Activated CD4-positive, alpha-beta T cell treated with anti-CD3 and anti-CD28 coated beads, Interleukin-2, amount 50 U/mL, for 1 hour (primary cell): ENCODE measurements at regions not wholly inside any gene's neighbourhood (a gene's known extent, or its start where the extent isn't known, plus 50 kb on each side); places are given as distances from the start of the nearest gene placed in this dataset.
"Not testable (repeated sequence)": the region's sequence is repeated elsewhere in the genome, so short reads cannot be mapped to it uniquely, and the experiment has no call there.

Source experiments
- DNase-seq: peaks from one replicate; pipeline ENCODE4 v3.0.0-alpha.2; 2020

DNA sequence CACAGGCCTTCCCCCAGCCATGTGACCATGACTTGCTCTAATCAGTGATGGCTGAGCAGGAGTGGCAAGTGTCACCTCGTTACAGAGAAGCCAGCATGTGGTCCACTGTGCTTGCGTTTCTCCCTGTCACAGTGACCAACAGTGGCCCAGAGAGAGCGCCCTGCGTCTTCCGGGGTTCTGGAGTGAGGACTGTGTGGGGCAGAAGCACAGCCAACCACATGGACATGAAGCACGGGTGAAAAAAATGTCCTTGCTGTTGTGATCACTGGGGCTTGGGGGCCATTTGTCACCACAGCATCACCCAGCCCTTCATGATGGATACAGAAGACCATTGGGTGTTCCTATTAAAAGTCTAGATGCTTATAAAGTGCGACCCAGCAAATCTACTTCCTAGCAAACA lies 174.6 kb upstream of the C14orf180 start:
- DNase-seq: no peak

DNA sequence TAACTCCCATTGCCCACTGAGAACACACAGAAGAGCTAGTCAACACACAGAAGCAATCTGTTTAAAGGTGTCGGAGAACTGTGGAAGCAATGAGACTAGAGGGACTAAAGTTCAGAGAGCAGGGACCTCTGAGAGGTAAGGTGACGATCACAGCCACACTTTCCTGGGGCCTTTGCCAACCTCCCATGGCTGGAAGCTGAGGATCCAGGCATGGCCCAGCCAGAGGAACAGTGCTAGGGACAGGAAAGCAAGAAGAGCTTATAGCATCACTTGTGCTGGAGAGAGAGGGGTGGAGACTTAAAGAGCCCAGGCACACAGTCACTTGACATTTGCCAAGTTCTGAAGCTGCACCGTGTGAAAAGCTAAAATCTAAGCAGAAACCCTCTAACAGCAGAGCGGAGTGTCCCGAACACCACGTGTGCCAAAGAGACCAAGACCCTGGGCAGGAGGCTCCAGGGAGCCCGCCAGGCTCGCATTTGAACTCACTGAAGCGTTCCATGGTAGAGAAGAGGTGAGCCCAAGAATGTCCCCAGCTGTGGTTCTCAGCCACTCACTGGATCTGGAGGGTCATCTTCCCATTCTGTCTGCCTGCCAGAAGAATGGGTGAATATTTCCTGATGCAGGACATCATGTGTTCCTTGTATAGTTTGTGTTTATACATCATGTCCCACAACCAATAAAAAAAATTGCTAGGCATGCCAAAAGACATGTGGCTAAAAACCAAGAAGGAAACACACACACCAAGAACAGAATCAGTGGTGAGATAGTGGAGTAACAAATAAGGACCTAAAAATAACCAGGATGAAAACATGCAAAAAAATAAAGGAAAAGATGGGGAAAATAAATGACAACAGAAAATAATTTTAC lies 174.0 kb upstream of the C14orf180 start:
- DNase-seq: no peak

DNA sequence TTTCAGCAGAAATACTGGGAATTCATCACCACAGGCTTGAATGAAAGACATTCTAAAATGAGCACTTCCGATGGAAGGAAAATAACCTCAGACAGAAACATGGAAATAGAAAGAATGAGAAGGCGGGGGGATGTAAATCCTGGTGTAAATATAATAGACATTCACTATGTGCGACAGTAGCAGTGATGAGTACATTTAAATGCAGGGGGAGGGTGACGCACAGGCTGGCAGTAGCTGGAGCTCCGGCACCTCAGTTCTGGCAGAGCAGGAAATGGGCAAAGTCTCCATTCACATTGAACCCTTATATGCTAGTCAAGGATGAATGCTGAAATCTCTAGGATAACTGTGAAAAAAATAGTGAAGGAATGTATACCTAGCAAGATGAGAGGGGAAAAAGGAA lies 172.7 kb upstream of the C14orf180 start:
- DNase-seq: no peak

DNA sequence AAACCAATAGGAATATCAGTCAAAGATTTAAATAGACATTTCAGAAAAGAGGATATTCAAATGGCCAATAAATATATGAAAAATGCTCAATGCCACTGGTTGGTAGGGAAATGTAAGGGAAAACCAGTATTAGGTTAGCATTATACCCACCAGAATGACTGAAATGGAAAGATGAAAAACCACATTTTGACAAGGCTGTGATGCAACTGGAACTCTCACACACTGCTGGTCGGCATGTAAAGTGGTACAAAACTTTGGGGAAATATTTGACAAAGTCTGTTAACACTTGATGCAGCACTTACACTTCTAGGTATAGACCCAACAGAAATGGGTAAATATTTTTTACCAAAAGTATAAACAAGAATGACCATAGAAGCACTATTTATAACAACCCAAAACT lies 163.2 kb upstream of the C14orf180 start:
- no peak for DNase-seq

DNA sequence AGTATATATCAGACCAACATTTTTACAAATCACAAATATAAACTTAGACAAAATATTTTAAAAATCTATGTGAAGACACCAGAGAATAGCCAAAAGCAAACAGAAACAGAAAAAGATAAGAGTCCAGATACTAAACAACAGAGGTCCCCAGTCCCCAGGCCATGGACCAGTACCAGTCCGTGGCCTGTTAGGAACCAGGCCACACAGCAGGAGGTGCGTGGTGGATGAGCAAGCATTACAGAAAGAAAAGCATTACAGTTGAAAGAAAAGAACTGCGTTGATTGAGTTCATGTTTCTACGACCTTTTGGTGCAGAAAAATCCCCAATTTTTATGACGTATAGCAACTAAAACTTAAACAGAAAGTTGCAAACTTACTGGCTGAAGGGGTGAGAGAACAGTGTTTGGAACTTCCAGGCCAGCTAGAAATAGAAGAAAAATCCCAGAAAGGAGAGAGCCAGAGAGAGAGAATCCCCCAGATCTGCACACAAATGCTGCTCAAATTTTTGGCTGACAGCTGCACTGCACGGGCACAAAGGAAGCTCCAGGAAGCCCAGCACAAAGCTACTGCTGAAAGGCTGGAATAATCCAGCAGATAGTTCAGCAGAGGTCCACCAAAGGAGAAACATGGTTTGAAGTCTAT lies 159.6 kb upstream of the C14orf180 start:
- DNase-seq: no peak

DNA sequence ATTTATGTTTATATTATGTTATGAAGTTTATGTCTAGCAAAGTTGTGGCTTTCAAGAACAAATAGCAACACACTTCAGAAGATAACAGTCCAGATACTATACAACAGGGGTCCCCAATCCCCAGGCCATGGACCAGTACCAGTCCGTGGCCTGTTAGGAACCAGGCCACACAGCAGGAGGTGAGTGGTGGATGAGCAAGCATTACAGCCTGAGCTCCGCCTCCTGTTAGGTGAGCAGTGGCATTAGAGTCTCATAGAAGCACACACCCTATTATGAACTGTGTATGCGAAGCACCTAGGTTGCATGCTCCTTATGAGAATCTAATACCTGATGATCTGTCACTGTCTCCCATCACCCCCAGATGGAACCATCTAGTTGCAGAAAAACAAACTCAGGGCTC lies 159.0 kb upstream of the C14orf180 start:
- not testable (repeated sequence) for DNase-seq

DNA sequence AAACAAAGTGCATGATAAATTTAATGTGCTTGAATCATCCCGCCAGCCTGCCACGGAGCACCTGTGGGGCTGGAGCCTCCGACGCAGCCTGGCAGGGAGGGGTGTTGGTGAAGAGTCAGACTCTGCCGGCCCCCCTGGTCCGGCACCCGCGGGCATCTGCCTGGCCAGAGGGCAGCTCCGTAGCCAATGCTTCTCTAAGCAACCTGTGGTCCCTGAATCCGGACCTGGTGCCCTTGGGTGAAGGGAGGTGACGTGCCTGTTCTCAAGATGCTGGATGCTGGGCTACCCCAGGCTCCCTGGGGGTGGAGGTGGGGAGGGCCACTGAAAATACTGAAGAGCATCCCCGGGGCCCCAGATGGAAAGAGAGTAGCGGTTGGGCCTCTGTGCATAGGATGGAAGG lies 158.6 kb upstream of the C14orf180 start:
- DNase-seq: no peak

DNA sequence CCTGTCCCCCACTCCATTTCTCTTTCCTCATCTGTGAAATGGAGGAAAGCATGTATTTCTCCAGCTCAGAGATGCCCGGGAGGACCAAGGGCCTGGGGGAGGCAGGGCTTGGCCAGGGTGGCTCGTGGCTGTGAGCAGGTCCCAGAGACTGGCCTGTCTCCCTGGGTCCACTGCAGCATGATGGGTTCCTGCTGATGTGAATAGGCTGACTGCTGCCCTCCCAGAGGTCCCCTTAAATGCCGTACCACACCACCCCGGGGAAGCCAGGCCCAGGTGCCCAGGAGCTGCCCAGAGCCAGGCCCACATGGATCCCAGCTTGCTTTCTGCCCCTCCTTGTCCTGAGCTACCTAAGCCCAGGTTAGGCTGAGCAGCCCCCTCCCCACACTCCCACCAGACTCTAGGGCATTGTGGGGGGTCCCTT lies 158.2 kb upstream of the C14orf180 start:
- DNase-seq: no peak

DNA sequence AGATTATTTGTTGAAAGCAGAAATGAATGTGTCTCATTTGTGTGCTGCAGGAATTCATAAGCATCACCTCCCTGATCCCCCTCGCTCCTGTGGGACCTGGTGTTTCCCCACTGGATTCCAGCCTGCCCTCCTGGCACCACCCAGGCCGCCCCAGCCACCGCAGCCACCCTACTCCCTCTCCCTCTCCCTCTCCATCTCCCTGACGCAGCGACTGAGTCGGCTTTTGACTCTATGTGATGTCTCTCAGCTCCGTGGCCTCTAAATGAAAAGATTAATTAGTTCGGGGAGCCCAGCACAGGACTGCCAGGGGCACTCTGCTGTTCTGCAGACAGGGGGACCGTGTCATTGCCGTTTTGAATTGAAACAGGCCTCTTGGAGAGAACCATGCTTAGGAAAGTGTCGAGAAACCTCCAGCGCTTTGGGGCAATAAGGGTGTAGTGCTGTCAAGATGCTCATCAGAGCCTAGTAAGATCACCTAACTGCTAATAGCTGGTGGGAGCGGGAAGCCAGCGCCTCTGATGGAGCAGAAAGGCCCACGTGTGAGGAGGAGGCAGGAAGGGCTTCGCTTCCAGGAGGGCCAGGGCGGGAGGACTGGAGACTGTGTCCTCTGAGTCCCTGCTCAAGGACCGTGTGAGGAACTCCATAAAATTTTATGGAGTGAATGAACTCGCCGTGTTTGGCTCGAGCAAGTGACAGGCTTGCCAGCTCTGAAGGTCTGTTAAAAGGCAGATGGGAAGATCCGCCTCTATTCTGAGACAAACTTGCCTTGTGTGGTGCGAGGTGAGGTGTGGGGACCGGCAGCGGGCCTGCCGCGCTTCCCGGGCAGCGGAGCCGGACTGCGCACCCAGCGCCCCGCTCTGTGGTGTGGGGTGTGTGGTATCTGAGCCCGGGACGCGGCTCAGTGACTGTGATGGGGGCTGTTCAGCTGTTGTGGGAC lies 157.4 kb upstream of the C14orf180 start:
- DNase-seq: no peak

DNA sequence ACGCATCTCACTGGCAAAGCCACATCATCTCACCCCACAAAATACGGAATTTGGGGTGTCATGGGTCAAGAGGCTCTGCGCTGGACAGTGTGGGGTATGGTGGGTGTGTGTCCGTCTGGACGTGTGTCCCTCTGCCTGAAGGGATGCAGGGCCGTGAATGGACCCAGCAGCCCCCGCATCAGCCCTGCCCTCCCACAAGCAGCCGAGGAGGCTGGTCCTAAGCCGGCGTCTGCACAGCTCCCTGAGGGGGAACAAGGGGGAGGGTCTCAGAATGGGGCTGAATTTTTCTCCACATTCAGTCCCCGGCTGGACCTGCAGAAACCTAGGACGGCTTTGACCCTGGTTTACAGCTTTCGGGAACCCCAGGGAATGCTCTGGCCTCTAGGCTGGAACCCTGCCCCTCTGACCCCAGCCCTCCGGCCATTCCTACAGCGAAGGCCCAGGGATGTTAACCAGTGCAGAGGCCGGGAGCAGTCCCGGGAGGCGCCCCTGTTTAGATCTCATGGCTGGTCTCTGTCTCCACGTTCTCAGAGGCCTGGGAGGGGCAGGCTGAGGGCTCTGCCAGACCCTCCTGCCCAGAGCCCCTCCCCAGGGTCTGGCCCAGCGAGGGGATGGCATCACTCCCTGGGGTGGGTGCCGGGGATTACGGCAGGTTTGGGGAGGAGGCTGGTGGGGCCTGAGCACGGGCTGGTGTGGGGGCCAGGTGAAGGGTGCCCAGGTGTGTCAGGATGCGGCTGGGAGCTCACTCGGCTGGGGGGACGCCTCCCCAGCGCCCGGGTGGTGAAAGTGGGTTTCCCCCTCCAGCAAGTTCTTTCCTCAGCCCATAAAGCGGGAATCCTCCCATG lies 156.5 kb upstream of the C14orf180 start:
- no peak for DNase-seq

DNA sequence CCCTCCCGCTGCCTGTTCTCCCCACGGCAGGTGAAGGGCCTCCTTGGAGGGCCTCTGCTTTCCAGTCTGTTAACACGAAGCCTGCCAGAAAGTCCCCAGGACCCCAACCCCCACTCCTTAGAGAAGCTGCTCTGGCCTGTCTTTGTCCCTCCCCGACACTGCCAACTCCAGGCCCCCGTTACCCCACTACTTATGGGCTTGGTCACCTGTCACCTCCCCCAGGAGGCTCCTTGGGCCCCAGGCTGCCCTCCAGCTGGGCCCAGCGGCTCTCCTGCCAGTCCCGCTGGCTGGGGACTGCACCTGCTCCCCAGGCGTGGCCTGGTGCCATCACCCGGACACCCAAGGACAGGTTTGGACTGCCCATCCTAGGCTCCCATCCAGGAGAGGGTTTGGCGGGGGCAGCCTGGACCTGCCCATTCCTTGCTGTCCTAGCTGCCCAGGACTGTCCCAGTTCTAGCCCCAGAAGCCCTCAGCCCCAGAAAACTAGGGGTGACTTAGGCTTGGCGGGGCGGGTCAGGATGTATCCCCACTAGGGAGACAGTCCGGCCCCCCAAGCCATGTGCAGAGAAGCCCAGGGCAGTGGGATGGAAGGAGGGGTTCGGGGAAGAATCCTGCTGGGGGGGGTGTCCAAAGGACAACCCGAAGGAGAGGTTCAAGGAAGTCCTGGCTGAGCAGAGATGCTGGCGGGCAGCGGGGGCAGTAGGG lies 155.7 kb upstream of the C14orf180 start:
- DNase-seq: no peak

DNA sequence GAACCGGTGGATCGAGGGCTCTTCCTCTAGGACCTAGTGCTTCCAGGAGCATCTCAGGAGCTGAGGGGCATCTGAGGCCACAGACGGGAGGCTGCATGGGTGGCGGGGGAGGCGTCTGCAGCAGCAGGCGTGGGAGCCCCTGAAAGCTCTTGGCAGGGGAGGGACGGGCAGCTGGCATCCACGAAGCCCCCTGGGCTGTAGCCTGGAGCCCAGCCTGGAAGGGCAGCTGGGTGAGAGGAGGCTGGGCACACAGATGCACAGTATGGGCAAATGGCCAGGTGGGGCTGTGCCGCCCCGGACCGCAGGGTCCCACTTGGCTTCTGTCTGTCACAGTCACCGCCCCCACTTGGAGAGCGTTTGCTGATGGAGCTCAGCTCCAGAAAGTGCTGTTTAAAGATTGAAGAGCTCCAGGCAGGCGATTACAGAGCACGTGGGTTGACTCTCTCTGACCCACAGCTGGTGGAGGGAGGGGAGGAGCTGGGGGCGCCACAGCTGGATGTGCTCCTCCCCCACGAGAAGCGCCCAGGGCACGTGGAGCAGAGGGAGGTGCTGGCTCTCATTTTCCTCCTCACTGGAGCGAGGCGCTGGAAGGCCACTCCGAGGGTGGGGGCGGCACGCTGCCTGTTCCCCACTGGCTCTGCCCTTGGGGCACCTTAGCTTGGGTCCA lies 155.0 kb upstream of the C14orf180 start:
- DNase-seq: no peak

DNA sequence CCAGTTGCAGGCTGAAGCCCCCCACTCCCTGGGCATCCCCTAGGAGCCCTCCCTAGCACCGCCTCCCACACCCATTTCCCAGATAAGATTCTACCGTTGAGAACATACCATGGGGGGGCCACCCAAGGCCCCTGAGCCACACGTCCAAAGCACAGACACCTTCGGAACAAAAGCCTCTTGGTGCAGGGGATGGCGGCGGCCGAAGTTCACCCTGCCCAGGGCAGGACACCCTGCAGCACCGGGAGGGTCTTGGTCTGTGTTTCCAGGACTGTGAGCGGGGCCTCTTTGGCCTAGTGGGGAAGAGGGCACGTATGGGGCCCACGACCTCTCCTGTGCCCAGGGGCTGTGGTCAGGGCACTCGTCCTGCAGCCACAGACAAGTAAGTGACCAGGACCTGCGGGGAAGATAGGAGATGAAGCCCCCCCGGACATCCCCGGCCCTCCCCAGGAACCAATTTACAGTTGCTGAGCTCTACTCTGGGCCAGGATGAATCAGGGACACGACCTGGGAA lies 154.3 kb upstream of the C14orf180 start:
- no peak for DNase-seq

DNA sequence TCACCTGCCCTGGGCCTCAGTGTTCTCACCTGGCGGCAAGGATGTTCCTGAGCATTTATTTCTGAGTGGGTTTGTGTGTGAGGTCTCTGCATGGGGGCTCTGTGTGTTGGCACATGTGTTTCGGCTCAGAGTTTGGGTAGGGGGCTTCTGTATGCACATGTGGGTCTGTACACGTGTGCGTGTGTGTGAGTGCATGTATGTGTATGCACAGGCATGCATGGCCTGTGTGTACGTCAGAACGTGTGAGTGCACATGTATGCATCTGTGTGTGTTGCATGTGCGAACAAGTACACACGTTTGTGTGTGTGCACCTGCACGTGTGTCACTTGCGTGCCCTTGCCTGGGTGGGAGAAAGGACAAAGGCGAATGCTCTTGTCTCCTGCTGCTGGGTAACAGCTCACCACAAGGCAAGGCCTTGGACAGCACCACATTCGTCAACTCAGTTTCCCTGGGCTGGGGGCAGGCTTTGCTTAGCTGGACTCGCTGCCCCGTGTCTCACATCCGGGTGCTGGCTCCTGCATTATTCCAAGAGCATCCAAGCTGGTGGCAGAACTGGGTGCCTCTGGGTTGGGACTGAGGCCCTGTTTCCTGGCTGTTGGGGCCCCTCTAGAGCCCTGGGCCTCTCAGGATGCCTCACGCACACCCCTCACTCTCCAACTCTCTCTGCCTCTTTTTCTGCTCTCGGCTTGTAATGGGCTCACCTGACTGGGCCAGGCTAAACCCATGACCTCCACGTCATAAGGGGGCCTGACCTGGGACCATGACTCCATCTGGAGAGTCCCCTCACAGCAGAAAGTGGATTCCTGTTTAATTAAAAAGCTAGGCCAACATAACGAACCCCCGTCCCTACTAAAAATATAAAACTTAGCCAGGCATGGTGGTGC lies 153.6 kb upstream of the C14orf180 start:
- no peak for DNase-seq

DNA sequence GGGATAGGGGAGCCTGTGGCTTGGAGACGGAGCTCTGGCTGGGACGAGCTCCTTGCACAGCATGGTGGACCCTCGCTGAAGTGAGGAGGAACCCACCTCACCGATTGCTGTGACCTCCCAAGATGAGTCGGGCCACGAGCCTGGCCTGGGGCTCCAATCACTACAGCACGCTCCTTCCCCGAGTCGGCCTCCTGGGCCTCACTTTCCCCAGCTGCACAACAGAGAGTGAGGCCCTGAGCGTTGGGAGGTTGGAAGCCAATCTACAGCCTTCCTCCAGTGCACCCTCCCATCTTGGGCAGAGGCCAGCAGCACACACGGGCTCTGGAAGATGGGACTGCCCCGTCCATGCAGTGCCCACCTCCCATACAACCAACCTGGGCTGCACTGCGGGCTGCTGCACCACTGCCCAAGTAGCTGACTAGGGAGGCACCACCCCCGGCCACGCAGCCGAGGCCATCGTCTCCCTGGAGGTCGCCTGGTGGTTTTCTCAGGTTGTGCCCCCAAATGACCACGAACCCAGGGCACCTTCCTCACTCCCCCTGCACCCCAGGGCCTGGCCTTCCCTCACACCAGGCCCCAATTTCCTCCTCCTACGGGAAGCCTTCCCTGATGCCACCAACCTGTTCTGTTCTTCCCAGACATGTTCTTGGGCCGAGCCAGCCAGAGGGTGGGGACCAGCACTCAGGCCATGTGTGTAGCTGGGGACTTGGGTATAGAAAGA lies 152.3 kb upstream of the C14orf180 start:
- no peak for DNase-seq

DNA sequence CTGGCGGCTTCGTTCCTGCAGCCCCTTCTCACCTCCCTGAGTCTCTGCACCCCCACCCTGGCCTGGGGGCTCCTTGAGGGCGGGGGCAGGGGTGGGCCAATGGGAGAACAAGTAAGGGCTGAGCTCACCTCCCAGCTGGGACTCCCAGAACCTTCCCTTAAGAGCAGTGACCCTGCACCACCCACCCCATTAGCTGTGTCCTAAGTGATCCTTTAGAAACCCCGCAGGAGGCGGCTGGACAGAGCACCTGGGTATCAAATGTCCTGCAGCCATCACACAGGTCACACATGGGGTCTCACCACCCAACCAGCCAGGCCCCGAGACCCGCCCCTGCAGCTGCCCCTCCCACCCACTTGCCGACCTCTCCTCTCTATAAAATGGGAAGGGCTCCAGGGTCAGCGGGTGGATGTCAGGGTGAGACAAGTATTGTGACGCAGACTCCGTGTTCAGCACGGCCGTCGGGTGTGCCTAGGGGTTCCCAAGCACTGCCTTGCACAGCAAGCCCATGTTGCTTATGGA lies 151.2 kb upstream of the C14orf180 start:
- no peak for DNase-seq

DNA sequence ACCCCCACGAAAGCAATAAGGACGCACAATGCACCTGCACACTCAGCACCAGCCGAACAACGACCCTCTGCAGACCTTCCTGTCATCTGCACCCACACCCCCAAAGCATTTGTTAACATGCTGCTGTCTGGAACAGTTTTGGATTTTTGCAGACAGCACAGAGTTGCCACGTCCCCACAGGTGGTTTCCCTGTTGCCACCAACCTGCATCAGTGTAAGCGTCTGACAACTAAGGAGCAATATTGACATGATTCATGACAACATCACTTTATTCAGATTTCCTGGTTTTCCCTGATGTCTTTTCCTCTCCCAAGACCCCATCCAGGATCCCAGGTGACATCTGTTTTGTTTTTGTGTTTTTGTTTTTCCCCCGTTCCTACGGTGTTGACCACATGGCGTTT lies 150.7 kb upstream of the C14orf180 start:
- no peak for DNase-seq

DNA sequence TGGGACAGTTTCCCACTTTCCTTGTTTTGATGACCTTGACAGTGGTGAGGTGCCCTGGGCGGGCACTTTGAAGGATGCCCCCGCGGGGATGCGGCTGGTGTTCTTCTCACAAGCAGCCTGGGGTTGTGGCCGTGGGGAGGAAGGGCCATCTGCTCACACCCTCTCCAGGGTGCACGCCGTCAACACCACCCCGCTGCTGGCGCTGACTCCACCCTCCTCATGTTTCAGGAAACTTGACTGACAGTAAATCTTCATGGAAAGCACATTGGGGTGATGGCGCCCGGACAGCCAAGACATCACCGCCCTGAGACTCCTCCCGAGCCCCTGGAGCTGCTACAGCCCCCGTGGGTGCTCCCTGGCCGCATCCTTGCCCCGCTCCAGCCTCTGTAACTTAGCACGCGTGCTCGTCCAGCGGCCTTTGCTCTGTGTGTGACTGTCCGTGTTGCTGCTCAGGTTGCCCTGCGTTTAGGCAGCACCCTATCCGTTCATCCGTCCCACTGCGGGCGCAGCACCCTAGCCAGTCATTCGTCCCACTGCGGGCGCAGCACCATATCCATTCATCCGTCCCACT lies 150.2 kb upstream of the C14orf180 start:
- no peak for DNase-seq
